ENCODE measurements at regions not wholly inside any gene's neighbourhood (a gene's known extent, or its start where the extent isn't known, plus 50 kb on each side); places are given as distances from the start of the nearest gene placed in this dataset.
"Not testable (repeated sequence)": the region's sequence is repeated elsewhere in the genome, so short reads cannot be mapped to it uniquely, and the experiment has no call there.

GRCh38 chrX:114097427-114097826 lies 486.5 kb upstream of the HTR2C start:
- no peak for DNase-seq (ENCODE audit: low read depth in 4 of 4, low spot score in 3 of 4)

- DNase-seq (ENCODE audit: low read depth in 4 of 4, low spot score in 3 of 4): no peak
These were observed 488.1 kb upstream of the HTR2C start for GRCh38 chrX:114095789-114096188.

DNA sequence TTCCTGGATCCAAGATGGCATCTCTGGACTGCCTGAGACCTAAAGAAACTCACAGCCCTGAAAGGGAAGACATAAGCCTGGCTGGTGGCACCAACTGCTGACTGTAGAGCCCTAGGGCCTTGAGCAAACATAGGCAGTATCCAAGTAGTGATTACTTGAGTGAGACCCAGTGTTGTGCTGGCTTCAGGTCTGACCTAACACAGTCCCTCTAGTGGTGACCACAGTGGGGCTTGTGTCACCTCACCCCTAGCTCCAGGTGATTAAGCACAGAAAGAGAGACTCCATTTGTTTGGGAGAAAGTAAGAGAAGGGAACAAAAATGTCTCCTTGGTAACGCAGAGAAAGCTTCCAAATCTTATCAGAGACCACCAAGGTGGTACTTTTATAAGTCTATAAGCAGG lies 496.3 kb upstream of the HTR2C start:
- DNase-seq (ENCODE audit: low read depth in 4 of 4, low spot score in 3 of 4): no peak

DNA sequence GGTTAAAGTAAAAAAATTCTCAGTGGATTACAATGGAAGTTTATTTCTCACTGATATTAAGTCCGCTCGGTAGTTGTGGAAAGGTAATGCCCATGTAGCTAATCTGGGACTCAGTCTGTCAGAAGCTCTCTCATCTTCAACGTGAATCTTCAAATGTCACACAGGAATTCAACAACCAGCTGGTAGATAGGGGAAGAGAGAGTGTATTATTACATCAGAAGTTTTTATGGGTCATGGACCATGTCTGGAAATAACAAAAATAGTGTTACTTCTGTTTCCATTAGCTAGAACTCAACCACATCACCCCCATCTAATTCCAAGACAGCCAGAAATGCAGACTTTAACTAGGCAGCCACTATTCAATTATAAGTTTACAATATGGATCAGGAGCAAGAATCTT lies 506.1 kb upstream of the HTR2C start:
- no peak for DNase-seq (ENCODE audit: low read depth in 4 of 4, low spot score in 3 of 4)

DNA sequence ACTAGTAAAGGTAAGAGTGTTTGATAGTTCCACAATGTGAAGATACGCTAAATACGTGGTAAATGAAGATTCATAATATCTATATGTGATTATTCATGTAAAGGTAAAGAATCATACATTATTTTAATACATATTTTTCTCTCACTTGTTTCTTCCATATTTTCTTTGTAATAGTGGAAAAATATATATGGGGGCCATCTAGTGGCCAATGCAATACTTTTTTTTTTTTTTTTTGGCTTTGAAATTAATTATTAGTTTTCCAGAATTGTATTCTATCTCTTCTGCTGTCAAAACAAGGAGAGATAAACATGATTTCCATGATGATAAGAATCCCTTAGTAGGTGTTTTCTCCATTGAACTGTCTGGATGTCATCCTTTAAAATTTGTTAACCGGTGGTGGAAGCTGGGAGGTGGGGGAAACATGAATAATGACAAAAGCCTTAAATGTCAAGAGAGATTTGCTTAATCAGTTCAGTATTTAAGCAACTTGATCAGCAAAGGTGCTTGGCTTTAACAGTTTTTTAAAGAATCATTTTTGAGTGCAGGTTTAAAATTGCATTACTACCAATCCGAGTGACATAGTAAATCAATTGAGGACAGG lies 508.7 kb upstream of the HTR2C start:
- DNase-seq (ENCODE audit: low read depth in 4 of 4, low spot score in 3 of 4): no peak

DNA sequence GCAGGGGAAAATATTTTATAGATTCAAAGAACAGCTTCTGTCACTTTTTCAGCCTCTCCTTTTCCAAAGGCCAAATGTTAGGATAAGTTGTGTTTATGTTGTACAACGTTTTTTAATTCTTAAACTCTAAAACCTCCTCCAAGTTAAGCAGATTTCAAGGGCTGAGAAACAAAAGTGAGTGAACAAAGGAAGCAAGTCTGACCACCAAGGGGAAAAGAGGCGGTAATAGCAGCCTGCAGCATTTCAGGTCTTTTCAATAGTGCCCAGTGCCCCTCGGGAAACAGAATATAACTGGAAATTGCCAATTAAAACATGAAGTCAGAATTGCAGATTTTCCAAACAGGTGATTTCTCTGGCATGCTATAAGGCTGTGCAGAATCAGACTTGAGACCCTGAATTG lies 510.0 kb upstream of the HTR2C start:
- no peak for DNase-seq (ENCODE audit: low read depth in 4 of 4, low spot score in 3 of 4)

- no peak for DNase-seq (ENCODE audit: low read depth in 4 of 4, low spot score in 3 of 4)
These were observed 512.5 kb upstream of the HTR2C start for GRCh38 chrX:114071412-114071811.

GRCh38 chrX:114065577-114066223 lies 518.2 kb upstream of the HTR2C start:
- no peak for DNase-seq (ENCODE audit: low read depth in 4 of 4, low spot score in 3 of 4)

GRCh38 chrX:114061226-114061625 lies 522.7 kb upstream of the HTR2C start:
- no peak for DNase-seq (ENCODE audit: low read depth in 4 of 4, low spot score in 3 of 4)

DNA sequence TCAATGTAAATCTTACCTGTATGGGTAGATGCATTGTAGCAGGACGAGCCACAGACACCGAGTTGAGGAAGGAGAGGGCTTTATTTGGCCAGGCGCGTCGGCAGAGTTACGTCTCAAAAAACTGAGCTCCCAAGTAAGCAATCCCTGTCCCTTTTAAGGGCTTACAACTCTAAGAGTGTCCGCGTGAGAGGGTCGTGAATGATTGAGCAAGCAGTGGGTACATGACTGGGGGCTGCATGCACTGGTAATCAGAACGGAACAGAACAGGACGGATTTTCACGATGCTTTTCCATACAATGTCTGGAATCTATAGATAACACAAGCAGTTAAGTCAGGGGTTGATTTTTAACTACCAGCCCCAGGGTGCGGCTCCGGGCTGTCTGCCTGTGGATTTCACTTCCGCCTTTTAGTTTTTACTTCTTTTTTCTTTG lies 524.9 kb upstream of the HTR2C start:
- DNase-seq (ENCODE audit: low read depth in 4 of 4, low spot score in 3 of 4): no peak

DNA sequence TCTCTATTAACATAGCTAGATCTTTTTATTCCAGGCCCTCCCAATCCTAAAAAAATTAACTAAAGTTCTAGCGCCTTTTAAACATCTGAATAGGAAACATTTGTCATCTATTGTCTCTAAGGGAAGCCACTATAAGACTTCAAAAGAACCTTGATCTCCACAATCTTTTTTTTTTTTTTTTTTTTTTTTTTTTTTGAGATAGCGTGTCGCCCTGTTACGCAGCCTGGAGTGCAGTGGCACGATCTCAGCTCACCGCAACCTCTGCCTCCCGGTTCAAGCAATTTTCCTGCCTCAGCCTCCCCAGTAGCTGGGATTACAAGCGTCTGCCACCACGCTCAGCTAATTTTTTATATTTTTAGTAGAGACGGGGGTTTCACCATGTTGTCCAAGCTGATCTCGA lies 526.5 kb upstream of the HTR2C start:
- DNase-seq (ENCODE audit: low read depth in 4 of 4, low spot score in 3 of 4): not testable (repeated sequence)

- DNase-seq (ENCODE audit: low read depth in 4 of 4, low spot score in 3 of 4): no peak
These were observed 532.1 kb upstream of the HTR2C start for GRCh38 chrX:114051667-114052315.

DNA sequence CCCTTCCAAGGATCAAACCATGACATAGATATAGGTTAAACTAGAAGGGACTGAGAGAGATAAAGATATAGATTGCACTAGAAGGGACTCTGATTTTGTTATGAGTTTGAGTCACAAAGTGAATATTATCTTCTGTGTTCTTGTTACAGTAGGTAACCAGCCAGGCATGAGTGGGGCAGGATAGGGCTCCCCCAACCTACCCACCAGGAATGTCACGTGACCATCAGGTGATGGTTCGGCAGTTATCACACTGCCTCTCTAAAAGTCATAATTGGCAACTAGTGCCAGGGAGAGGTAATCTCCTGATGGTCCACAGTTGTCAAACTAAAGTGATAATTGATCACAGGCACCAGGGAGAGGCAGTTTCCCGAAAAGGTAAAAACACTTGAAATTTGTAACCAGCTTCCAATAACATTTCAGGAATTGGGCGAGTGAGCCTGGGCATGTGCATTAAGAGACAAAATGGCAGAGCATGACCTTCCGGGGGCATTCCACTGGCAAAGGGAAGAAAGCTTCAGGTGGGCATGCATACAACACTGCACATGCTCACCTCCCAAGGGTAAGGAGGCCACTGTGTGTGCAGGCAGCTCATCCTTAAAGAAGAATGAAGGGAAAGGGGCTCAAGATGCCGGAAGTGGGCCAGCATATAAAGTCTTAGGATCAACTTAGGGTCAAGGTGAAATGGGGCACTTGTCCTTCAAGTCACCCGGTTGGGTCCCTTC lies 533.6 kb upstream of the HTR2C start:
- DNase-seq (ENCODE audit: low read depth in 4 of 4, low spot score in 3 of 4): no peak

DNA sequence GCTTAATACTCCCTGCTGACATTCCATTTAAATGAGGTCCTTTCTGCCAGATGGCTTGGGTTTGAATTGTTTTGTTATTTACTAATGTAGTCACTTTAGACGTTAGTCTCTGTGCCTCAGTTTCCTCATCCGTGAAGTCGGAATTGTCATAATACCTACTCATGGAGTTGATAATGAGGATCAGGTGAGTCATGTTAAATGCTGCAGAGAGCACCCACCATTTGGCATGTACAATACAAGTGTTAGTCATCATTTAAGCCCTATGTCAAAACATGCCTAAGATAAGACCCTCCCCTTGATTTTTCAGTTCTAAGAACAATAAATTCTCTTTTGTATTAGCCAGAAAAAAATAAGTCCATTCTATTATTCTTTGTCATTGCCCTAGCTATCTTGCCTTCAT lies 534.8 kb upstream of the HTR2C start:
- DNase-seq (ENCODE audit: low read depth in 4 of 4, low spot score in 3 of 4): no peak

GRCh38 chrX:114047558-114047957 lies 536.3 kb upstream of the HTR2C start:
- no peak for DNase-seq (ENCODE audit: low read depth in 4 of 4, low spot score in 3 of 4)

DNA sequence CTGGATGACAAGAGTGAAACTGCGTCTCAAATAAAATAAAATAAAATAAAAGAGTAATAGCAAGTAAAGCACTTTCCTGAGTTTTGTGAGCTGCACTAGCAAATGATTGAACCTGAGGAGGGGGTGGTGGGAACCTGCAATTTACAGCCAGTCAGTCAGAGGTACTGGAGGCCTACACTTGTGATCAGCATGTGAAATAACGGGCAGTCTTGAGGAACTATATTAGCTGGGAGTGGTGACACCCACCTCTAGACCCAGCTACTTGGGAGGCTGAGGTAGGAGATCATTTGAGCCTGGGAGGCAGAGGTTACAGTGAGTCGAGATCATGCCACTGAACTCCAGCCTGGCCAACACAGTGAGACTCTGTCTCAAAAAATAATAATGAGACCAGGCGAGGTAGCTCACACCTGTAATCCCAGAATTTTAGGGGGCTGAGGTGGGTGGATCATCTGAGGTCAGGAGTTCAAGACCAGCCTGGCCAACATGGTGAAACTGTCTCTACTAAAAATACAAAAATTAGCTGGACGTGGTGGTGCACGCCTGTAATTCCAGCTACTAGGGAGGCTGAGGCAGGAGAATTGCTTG lies 537.1 kb upstream of the HTR2C start:
- no peak for DNase-seq (ENCODE audit: low read depth in 4 of 4, low spot score in 3 of 4)

- DNase-seq (ENCODE audit: low read depth in 4 of 4, low spot score in 3 of 4): not testable (repeated sequence)
These were observed 542.4 kb upstream of the HTR2C start for GRCh38 chrX:114041470-114041869.

DNA sequence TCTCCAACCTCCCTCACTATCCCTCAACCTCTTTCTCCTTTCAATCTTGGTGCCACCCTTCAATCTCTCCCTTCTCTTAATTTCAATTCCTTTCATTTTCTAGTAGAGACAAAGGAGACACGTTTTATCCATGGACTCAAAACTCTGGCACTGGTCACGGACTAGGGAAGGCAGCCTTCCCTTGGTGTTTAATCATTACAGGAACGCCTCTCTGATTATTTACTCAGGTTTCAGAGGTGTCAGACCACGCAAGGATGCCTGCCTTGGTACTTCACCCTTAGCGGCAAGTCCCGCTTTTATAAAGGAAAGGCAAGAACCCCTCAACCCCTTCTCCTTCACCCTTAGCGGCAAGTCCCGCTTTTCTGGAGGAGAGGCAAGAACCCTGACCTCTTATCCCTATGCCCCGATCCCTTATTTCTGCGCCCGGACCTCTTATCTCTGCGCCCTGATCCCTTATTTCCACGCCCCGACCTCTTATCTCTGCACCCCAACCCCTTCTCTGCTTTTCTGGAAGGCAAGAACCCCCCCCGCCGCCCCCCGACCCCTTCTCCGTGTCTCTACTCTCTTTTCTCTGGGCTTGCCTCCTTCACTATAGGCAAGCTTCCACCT lies 543.1 kb upstream of the HTR2C start:
- not testable (repeated sequence) for DNase-seq (ENCODE audit: low read depth in 4 of 4, low spot score in 3 of 4)

DNA sequence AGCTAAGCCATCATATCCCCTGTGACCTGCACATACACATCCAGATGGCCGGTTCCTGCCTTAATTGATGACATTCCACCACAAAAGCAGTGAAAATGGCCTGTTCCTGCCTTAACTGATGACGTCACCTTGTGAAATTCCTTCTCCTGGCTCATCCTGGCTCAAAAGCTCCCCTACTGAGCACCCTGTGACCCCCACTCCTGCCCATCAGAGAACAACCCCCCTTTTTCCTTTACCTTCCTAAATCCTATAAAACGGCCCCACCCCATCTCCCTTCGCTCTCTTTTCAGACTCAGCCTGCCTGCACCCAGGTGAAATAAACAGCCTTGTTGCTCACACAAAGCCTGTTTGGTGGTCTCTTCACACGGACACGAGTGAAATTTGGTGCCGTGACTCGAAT lies 543.8 kb upstream of the HTR2C start:
- not testable (repeated sequence) for DNase-seq (ENCODE audit: low read depth in 4 of 4, low spot score in 3 of 4)

DNA sequence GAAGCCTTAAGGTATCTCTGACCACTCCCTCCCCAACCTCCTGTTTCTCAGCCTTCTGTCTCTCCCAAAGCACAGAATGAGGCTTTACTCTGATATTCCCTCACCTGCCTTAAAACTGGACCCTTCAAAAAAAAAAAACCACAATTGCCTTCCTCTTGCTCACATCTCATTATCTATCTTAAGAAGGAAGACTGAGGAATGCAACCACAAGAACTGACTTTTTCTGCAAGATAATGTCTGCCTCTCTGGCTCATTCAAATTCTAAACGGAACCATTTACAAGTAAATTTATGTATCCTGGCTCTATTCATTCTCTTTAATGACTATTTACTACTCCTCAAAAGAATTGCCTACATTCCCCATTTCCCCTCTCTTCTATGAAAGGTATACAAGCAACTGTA lies 545.5 kb upstream of the HTR2C start:
- no peak for DNase-seq (ENCODE audit: low read depth in 4 of 4, low spot score in 3 of 4)

DNA sequence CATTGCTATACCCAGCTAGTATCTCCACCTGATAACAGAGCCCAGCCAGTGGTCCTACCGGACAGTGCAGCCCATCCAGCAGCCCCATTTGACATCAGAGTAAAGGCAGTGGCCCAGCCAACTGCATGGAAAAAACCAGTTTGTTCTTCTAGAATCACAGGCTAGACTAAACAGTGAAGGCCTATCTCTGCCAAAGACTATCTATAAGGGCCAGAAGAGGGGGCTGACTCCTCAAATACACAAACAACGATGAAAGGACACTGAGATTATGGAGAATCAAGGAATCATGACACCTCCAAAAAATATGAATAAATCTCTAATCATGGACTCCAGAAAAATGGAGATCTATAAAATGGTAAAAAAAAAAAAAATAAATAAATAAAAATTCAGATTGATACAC lies 546.4 kb upstream of the HTR2C start:
- DNase-seq (ENCODE audit: low read depth in 4 of 4, low spot score in 3 of 4): no peak

Measured in right renal pelvis (tissue), 4 donors.